ENCODE measurements at regions not wholly inside any gene's neighbourhood (a gene's known extent, or its start where the extent isn't known, plus 50 kb on each side); places are given as distances from the start of the nearest gene placed in this dataset.

GRCh38 chr2:122193622-122194021, 438.2 kb downstream of the TSN start:
- in situ Hi-C loops (cut with MboI) (no loop called here), intact Hi-C loops (cut with micrococcal nuclease) (loop anchor here (5.0 kb wide), 2 partner anchors 109 to 259 kb away; no protein-coding TSS in a partner anchor)
- no peak overlapping the region for H3K9ac ChIP-seq (ENCODE audit: insufficient read depth in 1 of 2, low read depth in 2 of 2, low read length in 2 of 2)
- DNase-seq (ENCODE audit: extremely low read depth in 1 of 4, low spot score in 3 of 4) = peak; percentile 16 to 43 (median 36)
- BruUV-seq (replicated peaks) = no TSS peak
- CTCF ChIA-PET (ENCODE audit: low intra/inter-chr PET ratio) = no interaction called here
- no peak for FAIRE-seq
- no peaks in the 10 kb centered on the region for H3K36me3 ChIP-seq (ENCODE audit: control insufficient read depth, insufficient read depth, low read length)
- 0% methylated on average over 6 of the region's 6 CpGs for WGBS (ENCODE audit: insufficient coverage, low coverage, missing lambda C conversion rate)
- no peaks in the 10 kb centered on the region for H3K79me2 ChIP-seq (ENCODE audit: control insufficient read depth, insufficient read depth, low read length)
- no peak overlapping the region; the same call in 1 of the 2 replicates for H3K4me2 ChIP-seq (ENCODE audit: insufficient read depth, low read length)
- H3K9me1 ChIP-seq (ENCODE audit: control insufficient read depth, insufficient read depth, low read length) = peaks cover 2% of the 10 kb centered on the region
- H3K4me1 ChIP-seq (replicated peaks in 1 of 2; ENCODE audit: control insufficient read depth in 2 of 2, insufficient read depth in 2 of 2, low read length in 2 of 2) = peaks cover 0 to 11% of the 10 kb centered on the region in 2 experiments; a peak in 2 of 5 replicates
- no peak overlapping the region for H3K27ac ChIP-seq (ENCODE audit: extremely low read depth, low read depth, low read length)
- no peaks in the 10 kb centered on the region for H3K9me3 ChIP-seq (replicated peaks; ENCODE audit: control insufficient read depth, insufficient read depth, low read depth, low read length)
- POLR2A ChIA-PET = interaction anchor here (1.2 kb wide), 1 partner anchor 10 kb away, joined by 4 read pairs; no protein-coding TSS in a partner anchor
- peaks cover 7% of the 10 kb centered on the region; the same call in 1 of the 2 replicates for H4K20me1 ChIP-seq (replicated peaks; ENCODE audit: control insufficient read depth, insufficient read depth, low read length)
- peaks cover 0 to 4% of the 10 kb centered on the region in 2 experiments; a peak in 3 of 5 replicates for H3K27me3 ChIP-seq (ENCODE audit: control insufficient read depth in 2 of 2, insufficient read depth in 2 of 2, low read length in 2 of 2)
- ATAC-seq = peak; percentile 67
- H2AFZ ChIP-seq (ENCODE audit: low read depth, low read length) = no peak overlapping the region
- no peak overlapping the region for H3K4me3 ChIP-seq
- TF ChIP-seq ZNF766 (CRISPR knock-in tag; conservative IDR thresholded peaks at IDR 0.05) (peak; percentile 58; the same call in 1 of the 2 replicates), POLR2A (conservative IDR thresholded peaks at IDR 0.05) (no peak), CBFA2T3 (IDR thresholded peaks at IDR 0.05) (peak; percentile 89), ZNF224 (CRISPR knock-in tag; IDR thresholded peaks at IDR 0.05) (no peak), HMG20A (CRISPR knock-in tag; conservative IDR thresholded peaks at IDR 0.05) (no peak), MAFG (tag; conservative IDR thresholded peaks at IDR 0.05) (no peak), ZNF24 (IDR thresholded peaks at IDR 0.05) (no peak), SREBF2 (CRISPR knock-in tag; IDR thresholded peaks at IDR 0.05) (no peak), NFRKB (IDR thresholded peaks at IDR 0.05; ENCODE audit: low read depth) (no peak), CREBBP (IDR thresholded peaks at IDR 0.05; ENCODE audit: low read depth, low read length) (no peak), E2F3 (CRISPR knock-in tag; IDR thresholded peaks at IDR 0.05) (no peak), ZNF175 (CRISPR knock-in tag; IDR thresholded peaks at IDR 0.05; ENCODE audit: low read depth) (no peak), PCBP1 (IDR thresholded peaks at IDR 0.05; ENCODE audit: low read depth, low read length, poor library complexity, severe bottlenecking) (no peak), ARID1B (IDR thresholded peaks at IDR 0.05) (peak; percentile 92), COPS2 (conservative IDR thresholded peaks at IDR 0.05) (no peak), ZNF431 (CRISPR knock-in tag; IDR thresholded peaks at IDR 0.05) (no peak), ZBTB9 (CRISPR knock-in tag; IDR thresholded peaks at IDR 0.05) (peak; percentile 36; the same call in 1 of the 2 replicates), POLR2H (tag; IDR thresholded peaks at IDR 0.05; ENCODE audit: low read depth) (no peak)
- TF ChIP-seq, protein P1, sequence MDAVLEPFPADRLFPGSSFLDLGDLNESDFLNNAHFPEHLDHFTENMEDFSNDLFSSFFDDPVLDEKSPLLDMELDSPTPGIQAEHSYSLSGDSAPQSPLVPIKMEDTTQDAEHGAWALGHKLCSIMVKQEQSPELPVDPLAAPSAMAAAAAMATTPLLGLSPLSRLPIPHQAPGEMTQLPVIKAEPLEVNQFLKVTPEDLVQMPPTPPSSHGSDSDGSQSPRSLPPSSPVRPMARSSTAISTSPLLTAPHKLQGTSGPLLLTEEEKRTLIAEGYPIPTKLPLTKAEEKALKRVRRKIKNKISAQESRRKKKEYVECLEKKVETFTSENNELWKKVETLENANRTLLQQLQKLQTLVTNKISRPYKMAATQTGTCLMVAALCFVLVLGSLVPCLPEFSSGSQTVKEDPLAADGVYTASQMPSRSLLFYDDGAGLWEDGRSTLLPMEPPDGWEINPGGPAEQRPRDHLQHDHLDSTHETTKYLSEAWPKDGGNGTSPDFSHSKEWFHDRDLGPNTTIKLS (IDR thresholded peaks at IDR 0.05; ENCODE audit: borderline replicate concordance, low read depth) = no peak
- TF ChIP-seq, protein P2, sequence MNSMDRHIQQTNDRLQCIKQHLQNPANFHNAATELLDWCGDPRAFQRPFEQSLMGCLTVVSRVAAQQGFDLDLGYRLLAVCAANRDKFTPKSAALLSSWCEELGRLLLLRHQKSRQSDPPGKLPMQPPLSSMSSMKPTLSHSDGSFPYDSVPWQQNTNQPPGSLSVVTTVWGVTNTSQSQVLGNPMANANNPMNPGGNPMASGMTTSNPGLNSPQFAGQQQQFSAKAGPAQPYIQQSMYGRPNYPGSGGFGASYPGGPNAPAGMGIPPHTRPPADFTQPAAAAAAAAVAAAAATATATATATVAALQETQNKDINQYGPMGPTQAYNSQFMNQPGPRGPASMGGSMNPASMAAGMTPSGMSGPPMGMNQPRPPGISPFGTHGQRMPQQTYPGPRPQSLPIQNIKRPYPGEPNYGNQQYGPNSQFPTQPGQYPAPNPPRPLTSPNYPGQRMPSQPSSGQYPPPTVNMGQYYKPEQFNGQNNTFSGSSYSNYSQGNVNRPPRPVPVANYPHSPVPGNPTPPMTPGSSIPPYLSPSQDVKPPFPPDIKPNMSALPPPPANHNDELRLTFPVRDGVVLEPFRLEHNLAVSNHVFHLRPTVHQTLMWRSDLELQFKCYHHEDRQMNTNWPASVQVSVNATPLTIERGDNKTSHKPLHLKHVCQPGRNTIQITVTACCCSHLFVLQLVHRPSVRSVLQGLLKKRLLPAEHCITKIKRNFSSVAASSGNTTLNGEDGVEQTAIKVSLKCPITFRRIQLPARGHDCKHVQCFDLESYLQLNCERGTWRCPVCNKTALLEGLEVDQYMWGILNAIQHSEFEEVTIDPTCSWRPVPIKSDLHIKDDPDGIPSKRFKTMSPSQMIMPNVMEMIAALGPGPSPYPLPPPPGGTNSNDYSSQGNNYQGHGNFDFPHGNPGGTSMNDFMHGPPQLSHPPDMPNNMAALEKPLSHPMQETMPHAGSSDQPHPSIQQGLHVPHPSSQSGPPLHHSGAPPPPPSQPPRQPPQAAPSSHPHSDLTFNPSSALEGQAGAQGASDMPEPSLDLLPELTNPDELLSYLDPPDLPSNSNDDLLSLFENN (IDR thresholded peaks at IDR 0.05; ENCODE audit: low read depth in 2 of 2, low read length in 2 of 2) = 0 out of 4 replicates have a peak, but pooled peaks of 1 of the 2 experiments have one; percentile 36
